AG08396 (cell line): ENCODE measurements at regions not wholly inside any gene's neighbourhood (a gene's known extent, or its start where the extent isn't known, plus 50 kb on each side); places are given as distances from the start of the nearest gene placed in this dataset.
"Not testable (repeated sequence)": the region's sequence is repeated elsewhere in the genome, so short reads cannot be mapped to it uniquely, and the experiment has no call there.

Source experiments
- DNase-seq: peaks from one replicate; pipeline ENCODE4 v3.0.0; 2012; ENCODE audit warnings: low spot score, mixed read lengths

DNA sequence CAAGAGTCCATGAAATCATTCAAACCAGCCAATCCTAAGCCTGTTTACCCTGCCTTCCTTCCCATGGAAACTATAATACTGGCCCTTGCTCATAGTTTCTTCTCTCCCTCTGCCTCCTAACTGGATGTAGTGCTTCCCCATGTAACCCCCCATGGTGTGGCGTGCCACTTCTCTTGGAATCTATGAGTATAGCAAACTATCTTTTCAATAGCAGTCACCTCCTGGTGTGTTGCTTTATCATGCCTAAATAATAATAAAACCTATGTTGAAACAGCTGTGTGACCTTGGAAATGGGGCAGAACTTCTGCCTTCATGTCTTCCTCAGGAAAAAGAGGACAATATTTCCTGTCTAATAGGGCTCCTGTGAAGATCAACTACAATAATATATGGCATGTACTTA, 234.8 kb upstream of the EDNRA start:
- DNase-seq, result no peak

- DNase-seq, result not testable (repeated sequence)
These were observed 234.4 kb upstream of the EDNRA start for GRCh38 chr4:147246528-147246927.

DNA sequence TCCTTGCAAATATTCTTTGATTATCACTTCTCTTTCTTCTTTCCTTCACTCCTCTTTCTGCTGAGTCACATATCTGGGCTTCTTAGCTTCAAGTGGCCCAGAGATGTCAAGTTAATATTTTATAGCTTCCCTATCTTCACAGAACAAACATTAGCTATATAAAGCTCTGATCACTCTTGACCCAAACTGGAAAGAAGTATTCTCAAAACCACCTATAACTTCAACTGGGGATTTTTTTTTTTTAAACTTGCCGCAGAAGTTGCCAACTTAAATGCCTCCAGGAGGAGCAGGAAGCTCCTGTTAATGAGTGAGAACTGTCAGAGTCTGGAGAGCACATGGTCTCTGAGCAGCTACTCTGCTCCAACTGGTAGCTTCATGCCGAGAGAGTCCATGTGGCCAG, 233.3 kb upstream of the EDNRA start:
- no peak for DNase-seq

DNA sequence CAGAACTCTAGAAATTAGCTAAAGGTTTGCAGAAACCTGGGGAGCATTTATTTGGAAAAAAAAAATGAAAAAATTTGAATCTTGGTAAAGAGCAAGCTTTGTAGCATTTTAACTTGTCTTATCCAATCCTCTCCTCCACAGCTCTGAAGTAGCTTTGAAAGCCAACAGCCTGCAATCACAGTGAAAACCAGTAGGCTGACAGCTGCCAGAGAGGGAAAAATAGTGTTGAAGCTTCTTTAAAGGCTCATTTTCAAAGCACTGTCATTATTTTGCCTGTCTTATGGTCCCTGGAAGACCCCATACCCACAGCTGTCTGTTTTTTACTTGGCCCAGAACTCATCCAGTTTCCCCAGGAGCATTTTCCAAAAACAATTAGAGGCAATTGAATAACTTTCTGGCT, 230.8 kb upstream of the EDNRA start:
- DNase-seq, result no peak

GRCh38 chr4:147255268-147255667, 225.6 kb upstream of the EDNRA start:
- not testable (repeated sequence) for DNase-seq

GRCh38 chr4:147259271-147259670, 221.6 kb upstream of the EDNRA start:
- DNase-seq, result not testable (repeated sequence)

DNA sequence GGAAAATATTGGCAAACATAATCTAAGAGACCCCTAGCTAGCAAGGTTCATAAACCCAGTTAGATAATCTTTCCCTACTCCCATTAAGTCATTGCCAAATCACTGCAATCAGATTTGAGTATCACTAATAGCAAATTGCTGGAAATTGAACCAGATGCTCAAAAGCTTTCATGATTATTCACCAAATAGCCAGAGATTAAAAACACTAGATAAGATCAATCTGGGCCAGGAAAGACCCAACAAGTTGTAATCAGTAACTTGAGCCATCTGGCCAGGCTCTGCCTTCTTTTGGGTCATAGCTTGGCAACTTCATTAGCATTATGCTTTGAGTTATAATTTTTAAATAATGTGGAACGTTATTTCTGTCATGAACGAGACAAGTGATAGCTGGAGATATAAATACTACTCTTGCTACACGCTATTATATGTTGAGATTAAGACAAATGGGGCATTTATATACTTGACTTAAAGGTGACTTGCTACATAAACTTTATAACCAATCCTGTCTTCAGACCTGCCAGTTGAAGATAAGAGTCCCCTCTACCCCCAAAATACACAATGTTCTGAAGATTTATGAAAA, 196.6 kb upstream of the EDNRA start:
- DNase-seq, result no peak

GRCh38 chr4:147284935-147285334, 196.0 kb upstream of the EDNRA start:
- no peak for DNase-seq

DNA sequence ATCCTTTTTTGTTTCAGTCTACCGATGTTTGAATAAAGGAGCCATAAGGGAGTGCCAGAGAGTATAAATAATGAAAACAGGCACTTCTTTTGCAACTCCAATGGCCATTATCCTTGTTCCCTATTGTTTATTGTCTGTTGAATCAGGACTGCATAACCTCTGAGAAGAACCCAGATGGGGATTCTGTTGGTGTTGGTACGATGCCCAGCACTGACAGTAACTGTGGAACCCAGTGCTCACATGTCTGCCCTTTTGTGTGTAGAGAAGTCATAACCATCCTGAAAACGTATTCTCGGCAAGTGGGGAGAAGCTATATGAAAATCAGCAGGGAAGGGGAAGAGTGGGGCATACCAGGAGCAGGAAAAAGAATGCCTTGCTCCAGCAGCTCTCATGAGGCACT, 195.1 kb upstream of the EDNRA start:
- no peak for DNase-seq

DNA sequence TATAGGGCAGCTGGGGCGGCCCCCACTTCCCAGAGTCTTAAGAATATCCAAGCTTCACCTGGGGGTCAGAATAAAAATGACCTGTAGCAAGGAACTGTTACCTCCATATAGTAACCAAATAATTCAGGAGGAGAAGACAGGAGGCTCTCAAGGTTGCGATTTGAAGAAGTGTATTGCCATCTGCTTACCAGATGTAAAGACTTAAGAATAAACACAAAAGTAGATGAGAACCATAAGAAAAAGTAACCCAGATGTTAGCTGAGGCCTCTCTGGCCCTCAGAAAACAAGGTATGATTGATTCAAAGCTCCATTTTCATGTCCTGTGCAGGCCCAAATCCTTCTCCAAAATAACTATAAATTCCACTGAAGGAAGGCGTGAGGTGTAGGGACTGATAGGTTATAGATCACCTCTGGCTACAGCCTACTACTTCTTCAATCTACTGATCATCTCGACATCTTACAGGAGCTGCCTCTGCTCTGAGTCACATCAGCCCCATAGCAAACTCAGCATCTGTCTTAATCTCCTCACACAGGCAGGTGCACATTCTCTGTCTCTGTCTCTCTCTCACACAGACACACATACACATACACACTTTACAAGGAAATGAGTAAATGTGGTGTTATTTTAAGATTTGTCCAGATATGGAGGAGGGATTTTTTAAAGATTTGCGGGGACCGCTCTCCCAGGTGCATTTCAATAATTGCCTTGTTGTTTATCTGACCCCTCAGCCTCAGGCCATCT, 193.9 kb upstream of the EDNRA start:
- DNase-seq, result no peak

DNA sequence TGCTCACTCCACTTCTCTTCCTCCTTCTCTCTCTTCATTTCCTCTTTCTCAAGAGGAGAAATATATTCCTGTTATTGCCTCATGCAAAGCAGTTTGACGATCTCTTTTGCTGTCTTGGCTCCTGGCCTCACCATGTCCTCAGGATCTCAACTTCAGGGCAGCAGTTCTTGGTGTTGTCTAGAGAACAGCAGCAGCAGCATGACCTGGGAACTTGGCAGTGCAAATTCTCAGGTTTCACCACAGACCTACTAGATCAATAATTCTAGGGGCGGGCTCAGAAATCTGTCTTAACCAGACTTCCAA, 193.4 kb upstream of the EDNRA start:
- no peak for DNase-seq

DNA sequence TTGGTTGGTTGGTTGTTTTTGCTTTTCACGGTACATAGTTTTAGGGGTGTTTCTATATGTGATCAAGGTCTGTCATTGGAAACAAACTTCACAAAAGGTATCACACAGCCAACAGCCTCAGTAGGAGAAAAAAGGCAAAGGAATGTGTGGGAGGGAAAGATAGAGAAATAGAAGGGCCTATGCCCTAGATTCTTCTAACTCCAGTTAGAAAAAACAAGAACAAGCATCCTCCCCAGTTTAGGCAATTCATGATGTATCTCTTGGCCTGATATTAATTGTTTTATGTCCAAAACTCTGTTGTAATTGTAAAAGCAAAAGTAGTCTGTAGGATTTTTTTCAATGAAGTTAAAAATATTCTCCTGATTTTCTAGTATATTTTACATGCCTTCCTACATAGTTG, 192.4 kb upstream of the EDNRA start:
- DNase-seq, result no peak

DNA sequence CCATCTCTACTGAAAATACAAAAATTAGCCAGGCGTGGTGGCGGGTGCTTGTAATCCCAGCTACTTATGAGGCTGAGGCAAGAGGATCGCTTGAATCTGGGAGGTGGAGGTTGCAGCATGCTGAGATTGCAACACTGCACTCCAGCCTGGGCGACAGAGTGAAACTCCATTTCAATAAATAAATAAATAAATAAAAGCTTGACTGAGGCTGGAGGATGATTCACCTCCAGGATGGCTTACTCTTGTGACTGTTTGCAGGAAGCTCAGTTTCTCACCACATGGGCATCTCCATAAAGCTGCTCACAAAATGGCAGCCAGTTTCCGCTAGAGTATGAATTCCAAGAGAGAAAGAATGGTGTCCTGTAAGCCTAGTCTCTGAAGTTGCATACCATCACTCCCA, 191.7 kb upstream of the EDNRA start:
- DNase-seq, result no peak

GRCh38 chr4:147292604-147293313, 188.1 kb upstream of the EDNRA start:
- DNase-seq, result not testable (repeated sequence)

DNA sequence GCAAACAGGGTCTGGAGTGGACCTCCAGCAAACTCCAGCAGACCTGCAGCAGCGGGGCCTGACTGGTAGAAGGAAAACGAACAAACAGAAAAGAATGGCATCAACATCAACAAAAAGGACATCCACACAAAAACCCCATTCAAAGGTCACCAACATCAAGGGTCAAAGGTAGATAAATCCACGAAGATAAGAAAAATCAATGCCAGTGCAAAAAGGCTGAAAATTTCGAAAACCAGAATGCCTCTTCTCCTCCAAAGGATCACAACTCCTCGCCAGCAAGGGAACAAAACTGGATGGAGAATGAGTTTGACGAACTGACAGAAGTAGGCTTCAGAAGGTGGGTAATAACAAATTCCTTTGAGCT, 187.6 kb upstream of the EDNRA start:
- not testable (repeated sequence) for DNase-seq

GRCh38 chr4:147299205-147299604, 181.7 kb upstream of the EDNRA start:
- DNase-seq, result no peak

GRCh38 chr4:147303174-147303872, 177.6 kb upstream of the EDNRA start:
- no peak for DNase-seq

DNA sequence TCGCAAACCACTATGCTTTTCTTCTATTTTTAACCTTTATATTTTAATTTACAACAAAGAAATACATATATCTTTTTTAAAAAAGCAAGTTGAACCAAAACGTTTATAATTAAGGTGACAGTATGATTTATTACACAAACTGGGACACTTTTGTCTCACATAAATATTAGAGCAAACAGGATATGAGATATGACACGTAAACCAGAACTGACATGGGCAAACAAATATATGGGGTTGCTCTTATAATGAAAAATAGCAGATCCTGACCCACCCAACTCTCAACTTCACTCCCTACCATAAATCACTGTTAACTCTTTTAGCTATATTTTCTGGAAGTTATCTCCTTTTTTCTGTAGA, 177.0 kb upstream of the EDNRA start:
- no peak for DNase-seq

DNA sequence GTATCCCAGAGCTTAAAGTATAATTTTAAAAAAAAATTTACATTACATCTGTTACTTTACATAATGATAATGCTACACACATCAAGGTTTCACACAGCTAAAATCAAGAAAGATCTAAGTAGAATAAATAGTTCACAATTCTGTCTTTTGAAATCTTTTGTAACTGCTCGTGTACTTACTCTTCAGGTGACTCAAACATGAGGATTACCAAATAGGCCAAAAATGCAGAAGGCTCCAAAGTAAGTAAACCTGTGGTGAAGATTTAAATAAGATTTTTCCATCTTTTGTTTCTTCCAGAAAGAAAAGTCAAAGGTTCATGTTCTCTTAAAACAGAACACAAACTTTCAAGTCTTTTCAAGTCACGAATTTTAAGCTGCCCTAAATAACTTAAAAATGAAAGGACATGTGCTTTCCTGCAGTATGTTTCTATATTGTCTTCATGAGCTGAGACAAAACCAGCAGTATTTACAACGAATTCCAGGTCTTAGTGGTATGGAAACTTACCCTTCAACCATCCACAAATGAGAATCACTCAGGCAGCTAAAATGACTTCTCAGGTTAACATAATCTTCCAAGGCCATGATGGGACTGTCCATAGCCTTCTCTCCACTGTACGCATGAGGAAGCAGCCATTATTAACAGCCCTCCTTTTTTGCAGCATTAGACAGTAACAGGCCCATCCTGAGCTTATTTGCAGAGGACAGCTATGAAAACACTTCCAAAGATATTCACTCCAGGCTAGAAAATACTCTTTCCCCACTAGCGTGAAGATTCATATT, 172.8 kb upstream of the EDNRA start:
- no peak for DNase-seq

- no peak for DNase-seq
These were observed 171.5 kb upstream of the EDNRA start for GRCh38 chr4:147309434-147309833.

- DNase-seq, result no peak
These were observed 170.6 kb upstream of the EDNRA start for GRCh38 chr4:147310312-147310711.

DNA sequence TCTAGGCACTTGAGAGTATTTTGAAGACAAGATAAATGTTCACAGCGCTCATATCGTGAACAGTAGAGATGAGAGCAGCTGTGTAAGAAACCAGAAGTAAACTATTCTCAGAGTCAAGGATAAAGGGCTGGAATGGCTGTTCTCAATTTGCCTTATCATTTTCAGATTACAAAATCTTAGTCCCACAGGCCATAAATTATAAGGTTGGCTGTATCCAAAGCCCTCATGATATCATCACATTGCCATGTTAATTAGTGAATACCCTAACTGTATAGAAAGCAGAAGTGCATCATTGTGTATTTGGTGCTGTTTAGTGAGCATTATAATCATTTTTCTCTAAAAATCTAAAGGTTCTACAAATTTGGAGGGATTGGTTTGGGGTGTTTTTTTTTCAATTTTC, 168.9 kb upstream of the EDNRA start:
- no peak for DNase-seq
